ENCODE measurements at regions not wholly inside any gene's neighbourhood (a gene's known extent, or its start where the extent isn't known, plus 50 kb on each side); places are given as distances from the start of the nearest gene placed in this dataset.

DNA sequence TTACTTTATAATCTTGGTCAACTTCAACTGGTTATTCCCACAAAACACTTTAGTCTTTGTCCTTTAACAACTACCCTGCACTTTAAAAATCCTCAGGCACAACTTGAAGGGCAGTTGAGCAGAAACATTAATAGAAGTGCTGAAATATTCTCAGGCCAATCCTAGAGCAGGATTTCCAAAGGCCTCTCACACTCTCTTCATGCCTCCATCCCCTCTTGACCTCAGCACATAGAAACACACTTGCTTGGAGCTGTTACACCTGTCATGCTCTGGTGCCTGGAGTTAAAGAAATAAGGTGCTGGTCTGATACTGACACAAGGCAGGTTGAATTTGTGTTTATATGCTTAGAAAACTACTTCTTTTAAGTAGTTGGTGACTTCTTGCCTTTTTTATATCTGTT is 618.8 kb upstream of the POU3F2 start:
- DNase-seq: no peak

- DNase-seq: no peak
Measured at GRCh38 chr6:98230250-98230649, 604.1 kb upstream of the POU3F2 start.

DNA sequence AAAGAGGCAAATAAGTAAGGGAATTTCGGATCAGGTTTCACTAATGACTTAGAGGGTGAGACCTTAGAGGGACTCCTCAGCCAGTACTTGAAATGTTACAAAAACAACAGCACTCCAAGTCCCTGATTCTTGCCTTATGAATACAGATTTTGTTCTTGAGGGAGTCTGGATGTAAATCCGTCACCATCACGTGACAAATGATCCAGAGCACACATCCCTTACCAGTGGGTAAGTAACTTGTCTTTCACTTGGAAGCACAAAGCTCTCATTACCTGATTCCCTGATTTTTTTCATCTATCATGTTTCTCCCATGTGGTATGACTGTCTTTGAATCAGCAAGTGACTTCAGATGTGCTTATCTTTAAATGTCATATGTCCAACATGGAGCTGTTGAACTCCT is 595.3 kb upstream of the POU3F2 start:
- no peak for DNase-seq

DNA sequence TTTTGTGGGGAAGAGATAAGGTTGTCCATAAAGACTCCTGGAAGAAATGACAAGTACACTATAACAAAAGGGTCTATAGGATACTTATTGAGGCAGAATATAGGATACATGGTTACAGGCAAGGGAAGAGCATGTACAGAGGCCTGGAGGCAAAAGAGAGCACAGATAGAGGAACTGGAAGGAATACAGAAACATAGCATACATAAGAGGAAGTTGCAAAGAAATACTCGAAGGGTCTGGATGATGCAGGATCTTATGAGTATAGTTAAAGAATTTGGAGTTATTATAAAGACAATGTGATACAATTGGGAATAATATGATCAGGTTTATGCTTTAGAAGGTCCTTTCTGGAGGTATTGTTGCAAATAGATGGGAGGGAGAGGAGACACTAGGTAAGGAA is 592.7 kb upstream of the POU3F2 start:
- no peak for DNase-seq

DNA sequence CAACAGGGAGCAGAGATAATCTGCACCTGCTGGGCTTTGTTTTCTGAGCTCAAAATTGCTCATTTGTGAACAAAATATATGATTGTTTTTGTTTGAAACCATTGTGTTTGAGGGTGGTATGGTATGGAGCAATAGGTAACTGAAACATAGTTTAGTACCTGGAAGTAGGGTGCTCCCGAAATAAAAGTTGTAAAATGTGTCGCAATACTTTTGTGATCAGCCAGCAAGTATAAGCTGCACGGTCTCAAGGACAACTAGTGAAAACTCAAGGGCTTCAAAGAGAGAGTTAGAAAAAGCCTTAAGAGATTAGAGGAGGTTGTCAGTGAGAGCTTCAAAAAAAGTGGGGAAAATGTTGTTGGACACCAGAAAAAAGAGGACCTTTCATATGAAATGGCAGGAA is 579.8 kb upstream of the POU3F2 start:
- DNase-seq: no peak

DNA sequence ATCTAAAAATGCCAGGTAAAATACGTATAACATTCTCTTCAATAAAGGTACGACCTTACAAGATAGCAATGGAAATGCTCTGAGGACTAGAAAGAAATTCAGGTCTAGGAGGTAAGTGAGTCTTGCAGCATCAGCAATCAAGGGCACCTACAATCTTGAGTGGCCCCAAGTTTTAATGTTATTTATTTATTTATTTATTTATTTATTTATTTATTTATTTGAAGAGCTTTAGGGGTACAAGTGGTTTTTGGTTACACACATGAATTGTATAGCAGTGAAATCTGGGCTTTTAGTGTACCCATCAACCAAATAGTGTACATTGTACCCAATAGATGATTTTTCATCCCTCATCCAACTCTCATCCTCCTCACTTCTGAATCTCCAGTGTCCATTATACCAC is 574.0 kb upstream of the POU3F2 start:
- DNase-seq: no peak

- no peak for DNase-seq
Measured at GRCh38 chr6:98272060-98272459, 562.3 kb upstream of the POU3F2 start.

- DNase-seq: no peak
Measured at GRCh38 chr6:98274691-98275090, 559.7 kb upstream of the POU3F2 start.

DNA sequence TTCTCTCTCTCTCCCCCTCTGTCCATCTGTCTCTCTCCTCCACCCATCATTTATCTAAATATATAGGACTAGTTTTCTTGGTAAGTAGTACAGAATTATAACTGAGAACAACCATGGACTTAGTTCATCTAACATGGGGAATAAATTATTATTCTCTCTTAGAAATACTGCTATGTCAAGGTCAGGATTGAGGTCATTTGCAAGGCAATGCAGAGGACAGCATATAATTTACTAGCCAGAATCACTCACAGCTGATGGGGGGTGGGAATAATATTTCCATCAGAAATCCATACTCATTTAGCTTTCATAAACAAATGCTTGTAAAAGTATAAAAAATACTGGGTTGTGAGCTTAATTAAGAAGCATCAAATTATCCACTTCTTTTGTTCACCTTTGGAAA is 553.9 kb upstream of the POU3F2 start:
- DNase-seq: no peak

- no peak for DNase-seq
Measured at GRCh38 chr6:98286620-98287019, 547.8 kb upstream of the POU3F2 start.

DNA sequence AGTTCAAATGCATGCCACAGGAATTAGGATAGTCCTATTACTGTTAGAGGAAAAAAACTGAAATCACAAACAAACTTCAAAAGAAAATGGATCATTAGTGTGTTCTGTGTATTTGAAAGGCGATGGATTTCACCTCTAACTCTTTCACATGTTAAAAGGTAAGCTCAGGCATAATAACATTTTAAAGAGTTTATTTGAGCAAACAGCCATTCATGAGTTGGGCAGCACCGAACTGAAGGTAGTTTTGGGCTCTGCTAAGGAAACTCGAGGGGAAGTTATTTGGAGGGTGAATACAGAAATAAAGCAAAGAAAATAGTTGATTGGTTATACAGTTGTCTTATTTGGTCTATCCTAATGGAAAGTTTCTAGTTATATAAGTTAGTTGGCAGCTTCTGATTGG is 546.5 kb upstream of the POU3F2 start:
- DNase-seq: no peak

- DNase-seq: no peak
Measured at GRCh38 chr6:98292810-98293209, 541.6 kb upstream of the POU3F2 start.

GRCh38 chr6:98295515-98296175 is 538.7 kb upstream of the POU3F2 start:
- no peak for DNase-seq

DNA sequence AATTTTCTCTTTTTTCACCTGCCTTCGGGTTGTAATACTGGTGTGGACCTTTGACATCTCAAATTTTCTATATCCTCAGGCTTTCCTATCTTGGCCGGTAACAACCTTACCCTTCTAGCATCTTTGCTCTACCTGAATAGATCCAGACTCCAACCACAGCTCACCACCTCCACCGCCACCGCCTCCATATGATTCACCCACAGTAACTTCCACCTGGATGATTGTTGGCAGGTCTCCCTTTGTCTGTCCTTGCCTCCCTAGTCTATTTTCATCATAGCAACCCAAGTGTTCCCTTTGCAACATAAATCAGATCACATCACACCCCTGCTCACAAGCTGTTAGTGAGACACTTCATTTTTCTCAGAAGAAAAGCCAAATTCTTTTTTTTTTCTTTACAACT is 525.8 kb upstream of the POU3F2 start:
- DNase-seq: no peak

DNA sequence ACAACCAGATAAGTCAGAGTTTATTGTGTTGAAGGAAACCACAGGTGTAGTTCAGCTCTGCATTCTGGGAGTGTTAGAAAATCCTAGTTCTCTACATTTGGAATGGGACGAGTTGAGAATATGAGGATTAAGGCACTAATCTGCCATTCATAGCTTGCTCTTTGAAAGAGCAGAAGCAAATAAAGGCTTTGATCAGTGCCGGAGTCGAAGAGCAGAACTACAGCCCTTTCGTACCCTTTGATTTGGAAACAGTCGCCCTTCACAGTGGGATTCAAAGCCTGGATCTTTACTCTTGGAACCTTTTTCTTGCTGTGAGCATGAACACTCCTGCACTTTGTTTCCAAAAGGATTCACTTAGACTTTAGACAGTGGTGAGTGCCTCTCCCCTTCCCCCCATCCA is 523.9 kb upstream of the POU3F2 start:
- DNase-seq: no peak

DNA sequence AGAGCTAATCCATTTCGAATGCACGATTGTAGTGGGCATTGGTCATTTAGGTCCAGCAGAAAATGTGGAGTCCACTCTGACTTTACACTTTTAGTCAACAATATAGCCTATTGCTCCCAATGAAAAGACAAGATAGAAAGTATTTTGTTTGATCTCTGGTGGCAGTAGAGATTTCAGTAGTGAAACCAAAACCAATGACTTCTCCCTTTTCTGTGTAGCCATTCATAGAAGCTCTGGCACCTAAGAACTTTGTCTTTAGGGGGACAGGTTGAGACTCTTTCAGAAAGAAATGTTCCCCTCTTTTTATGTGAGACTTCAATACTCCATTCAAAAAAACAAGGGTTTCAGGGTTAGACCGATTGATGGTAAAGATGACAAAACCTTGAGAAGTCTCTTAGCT is 510.8 kb upstream of the POU3F2 start:
- DNase-seq: no peak

DNA sequence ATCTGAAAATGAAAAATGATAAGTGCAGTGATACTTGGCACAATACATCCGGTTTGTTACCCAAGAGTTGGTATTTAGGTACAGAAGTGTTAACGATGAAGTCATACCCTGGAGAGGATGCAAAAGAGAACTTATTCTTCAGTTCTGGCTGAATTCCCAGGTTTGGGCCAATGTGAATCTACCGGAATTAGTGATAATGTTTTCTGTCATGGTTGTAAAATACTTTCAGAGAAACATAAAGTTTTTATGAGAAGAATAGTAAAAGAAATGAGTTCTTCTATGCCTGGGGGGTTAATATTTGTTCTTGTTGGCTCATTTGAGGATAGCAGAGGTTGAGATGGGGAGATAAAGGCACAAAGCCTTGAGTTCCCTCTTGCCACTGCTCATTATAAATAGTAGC is 509.9 kb upstream of the POU3F2 start:
- DNase-seq: no peak

GRCh38 chr6:98325366-98325765 is 509.0 kb upstream of the POU3F2 start:
- no peak for DNase-seq

GRCh38 chr6:98333273-98333672 is 501.1 kb upstream of the POU3F2 start:
- no peak for DNase-seq

- DNase-seq: no peak
Measured at GRCh38 chr6:98335594-98335993, 498.8 kb upstream of the POU3F2 start.

DNA sequence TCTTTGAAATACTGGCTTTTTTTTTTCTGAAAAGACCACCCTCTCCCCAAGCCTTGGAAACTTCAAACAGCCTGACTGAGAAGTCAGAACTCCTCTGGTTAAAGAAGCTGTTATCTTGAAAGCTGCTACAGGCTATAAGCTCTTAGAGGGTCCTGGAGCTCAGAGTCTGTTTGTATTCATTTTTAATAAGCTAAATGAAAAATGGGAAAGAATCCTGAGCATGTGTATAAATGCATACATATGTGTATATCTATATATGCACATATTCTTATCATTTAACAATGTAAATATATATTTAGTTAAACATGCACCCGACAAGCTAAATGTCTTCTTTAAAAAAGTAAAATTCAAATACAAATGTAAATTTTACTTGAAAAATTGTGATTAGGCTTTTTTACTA is 494.9 kb upstream of the POU3F2 start:
- no peak for DNase-seq

DNA sequence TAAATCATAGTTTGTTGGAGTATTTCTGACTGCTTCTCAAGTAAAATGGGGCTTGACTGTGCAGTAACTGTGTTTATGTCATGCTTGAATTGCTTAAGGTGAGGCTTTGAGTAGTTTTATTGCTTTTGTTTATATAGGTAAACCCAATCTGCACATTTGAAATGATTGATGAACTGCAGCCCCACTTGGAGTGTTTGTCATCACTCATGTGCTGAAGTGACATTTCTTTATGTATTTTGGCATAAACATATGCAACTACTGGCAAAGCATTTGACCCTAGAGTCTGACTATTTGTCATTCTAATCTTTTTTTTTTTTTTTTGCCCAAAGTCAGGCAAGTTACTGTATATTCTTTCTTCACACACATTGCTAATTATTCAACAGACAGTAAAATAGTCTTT is 491.4 kb upstream of the POU3F2 start:
- DNase-seq: no peak

DNA sequence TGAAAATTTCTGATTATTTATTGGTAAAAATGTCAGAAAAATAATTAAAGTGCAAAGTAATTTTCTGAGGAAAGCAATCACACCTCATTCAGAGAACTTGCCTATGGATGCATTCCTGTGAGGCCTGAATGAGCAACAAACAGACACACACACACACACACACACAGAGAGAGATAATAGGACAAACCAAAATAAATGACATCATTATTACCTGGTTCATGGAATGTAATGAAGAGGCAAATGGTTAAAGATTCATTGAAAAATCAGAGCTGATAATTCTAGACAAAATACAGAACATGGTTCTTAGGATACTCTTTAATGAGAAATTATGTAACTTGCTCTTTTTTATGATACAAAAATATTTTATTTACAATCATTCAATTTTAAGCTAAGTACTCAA is 490.6 kb upstream of the POU3F2 start:
- no peak for DNase-seq

- DNase-seq: no peak
Measured at GRCh38 chr6:98352348-98352747, 482.0 kb upstream of the POU3F2 start.

DNA sequence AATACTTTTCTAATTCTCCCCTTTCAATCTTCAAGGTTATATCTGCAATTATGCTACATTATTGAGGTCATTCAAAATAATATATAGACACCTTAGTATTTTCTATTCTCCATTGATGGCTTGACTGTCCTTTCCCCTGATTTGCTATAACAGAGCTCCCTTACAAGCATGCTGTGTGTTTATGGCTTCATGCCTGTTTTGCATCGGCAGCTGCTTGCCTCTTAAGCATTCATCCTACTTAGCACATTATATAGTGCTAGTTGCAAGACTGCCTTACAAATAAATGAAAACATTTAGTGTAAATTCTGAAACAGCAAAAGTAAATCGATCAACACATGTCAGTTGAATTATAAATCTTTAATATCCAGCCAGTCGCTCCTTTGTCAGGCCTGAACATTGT is 476.2 kb upstream of the POU3F2 start:
- no peak for DNase-seq

- DNase-seq: no peak
Measured at GRCh38 chr6:98366371-98366770, 468.0 kb upstream of the POU3F2 start.

Measured in activated effector memory CD4-positive, alpha-beta T cell treated with Interleukin-2 at 50 U/mL for 16 hours (primary cell).